Right ventricle myocardium superior (tissue), 1 donor: ENCODE measurements at regions not wholly inside any gene's neighbourhood (a gene's known extent, or its start where the extent isn't known, plus 50 kb on each side); places are given as distances from the start of the nearest gene placed in this dataset.

Experiments
- ATAC-seq: fragments of 200-7000 bp; cut with Tn5 transposase; one replicate; pipeline ENCODE4 v1.9.1; 2020; ENCODE audit warnings: mild to moderate bottlenecking; ENCODE audit not compliant: poor library complexity
- DNase-seq: peaks from one replicate; pipeline ENCODE4 v3.0.0-alpha.2; 2020
- intact Hi-C: fragments of 100-400 bp; cut with DNase I; formaldehyde crosslinking; loops from one replicate; pipeline ENCODE4 v1.11.2; 2022
- donor health status: DM: no; HTN: yes; CAD: no; lungs with severe emphysema.

DNA sequence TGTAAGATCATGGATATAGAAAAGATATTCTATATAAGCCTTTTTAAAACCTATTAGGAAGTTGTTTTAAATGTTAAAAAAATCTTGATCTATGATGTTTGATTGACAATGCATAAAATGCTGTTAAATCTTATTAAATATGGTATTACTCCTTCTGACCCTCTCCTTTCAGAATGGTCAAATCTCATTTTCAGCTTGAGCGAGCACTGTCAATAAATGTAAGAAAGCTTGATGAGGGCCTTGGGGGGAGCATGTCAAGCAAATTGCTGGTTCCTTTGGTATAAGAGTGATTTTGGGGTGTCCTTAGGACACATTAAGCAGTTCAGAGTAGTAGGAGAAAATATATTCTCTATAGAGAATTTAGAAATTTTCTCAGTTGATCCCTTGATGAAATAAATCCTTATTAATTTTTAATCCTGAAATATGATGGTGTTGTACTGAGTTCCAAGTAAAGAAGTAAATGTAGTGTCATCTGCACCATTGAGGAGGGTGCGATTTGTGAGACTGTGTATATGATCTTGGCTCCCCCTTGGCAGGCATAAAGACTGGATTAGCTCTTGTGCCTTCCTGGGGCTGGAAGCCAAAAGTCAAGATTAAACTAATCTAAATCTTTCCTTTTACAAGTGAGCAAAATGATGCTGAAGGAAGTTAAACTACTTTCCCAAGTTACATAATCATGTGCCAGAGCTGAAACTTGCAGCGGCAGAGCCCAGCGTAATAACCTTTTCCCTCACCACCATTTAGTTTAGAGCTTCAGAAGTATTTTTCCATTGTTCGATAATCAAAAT, 82.6 kb upstream of the ANK2 start:
- ATAC-seq (no peak), DNase-seq (no peak)
- intact Hi-C loops, result no loop called here

DNA sequence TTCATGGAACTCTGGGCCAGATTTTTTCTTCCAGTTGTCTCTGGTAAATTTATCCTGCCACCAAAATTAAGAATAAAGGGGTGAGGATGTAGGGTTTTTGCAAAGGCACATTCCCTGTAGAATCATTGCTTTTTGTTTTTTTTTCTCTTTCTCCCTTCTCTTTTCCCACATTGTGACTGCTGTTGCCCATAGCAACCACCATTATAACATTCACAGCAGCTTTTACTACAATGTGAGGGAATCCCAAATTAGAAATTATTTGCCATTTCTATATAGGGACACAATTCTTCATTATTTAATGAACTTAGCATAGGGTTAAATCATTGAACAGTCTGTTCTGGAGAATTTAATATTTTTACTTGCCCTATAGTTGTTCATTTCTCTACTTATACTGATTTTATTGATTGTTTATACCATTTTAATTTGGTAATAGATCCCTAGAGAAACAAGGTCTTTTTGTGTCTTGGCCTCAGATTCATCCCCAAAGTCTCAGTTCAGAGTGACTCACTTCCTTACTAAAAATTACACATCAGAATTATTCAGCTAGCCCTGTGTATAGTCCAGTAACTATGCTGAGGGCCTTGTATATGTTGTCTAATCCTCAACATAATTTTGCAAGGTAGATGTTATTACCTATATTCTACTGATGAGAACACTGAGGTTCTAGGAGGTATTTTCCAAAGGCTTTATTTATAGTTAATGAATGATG, 80.8 kb upstream of the ANK2 start:
- ATAC-seq (no peak), DNase-seq (no peak)
- intact Hi-C loops, result no loop called here

DNA sequence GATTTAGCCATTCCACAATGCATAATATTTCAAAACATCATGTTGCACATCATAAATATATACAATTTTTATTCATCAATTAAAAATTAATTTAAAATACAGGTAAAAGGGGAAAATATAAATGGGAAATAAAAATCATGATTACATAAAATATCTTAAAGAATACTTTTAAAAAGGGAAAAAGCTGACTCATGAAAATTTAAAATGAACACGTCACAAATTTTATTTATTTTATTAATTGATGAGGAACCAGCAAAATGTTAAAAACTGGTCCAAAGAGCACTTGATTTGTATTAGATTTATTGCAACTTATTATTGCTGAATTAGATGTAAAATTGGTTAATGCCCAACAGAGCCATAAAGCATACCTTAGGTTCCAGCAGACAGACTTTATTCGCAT, 78.5 kb upstream of the ANK2 start:
- intact Hi-C loops, result no loop called here
- no peak for ATAC-seq
- no peak for DNase-seq

DNA sequence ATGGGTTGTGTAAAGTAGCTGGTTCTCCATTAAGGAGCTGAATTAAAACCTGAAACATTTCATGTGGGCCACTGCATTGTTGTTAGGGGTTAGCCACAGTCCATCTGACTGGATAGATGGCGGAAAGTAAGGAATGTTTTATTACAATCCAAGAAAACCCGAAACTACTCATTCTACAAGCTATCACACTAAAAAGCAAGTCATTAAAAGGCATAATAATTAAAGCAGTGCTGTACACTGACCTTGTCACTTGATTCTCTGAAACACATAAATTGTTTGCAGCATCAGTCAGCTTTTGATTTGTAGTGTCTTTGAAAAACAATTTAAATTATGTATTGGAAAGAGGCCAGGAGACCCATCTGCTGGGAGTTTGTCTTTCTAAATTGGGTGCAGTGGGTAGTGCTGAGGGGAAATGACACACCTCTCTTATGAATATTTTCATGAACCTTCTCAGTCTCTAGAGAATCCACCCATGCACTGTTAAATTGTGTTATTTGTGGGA, 75.7 kb upstream of the ANK2 start:
- DNase-seq (no peak), ATAC-seq (no peak)
- intact Hi-C loops, result no loop called here

DNA sequence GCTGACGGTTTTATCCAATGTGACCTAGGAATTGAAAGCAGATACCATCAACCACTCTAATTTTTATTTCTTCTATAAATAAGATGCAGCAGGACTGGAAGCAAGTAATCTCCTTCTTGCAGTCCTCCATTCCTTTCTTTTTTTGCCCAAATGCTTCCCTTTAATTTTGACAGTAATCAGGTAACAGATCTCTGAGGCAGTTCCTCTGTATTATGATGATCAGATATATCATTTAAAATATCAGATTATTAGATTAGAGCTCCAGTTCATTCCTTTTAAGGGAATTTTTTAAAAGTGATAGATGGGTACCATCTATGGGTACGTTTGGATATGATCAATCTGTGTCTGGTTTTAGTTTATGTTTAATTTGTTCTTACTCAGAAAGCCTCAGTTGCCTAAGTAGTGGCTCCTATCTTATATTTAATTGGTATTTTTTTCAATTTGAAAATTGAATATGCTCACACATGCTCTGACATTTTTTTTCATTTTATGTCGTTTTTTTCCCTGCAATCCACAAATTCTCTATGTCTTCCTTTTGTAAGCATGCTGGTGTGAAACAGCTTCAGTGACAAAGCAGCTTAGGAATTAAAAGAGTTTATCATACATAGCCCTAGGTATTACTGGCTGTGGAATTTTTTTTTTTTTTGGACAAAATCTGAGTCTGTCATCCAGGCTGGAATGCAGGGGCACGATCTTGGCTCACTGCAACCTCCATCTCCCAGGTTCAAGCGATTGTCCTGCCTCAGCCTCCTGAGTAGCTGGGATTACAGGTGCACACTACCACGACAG, 73.7 kb upstream of the ANK2 start:
- DNase-seq (no peak), ATAC-seq (no peak)
- intact Hi-C loops, result no loop called here

DNA sequence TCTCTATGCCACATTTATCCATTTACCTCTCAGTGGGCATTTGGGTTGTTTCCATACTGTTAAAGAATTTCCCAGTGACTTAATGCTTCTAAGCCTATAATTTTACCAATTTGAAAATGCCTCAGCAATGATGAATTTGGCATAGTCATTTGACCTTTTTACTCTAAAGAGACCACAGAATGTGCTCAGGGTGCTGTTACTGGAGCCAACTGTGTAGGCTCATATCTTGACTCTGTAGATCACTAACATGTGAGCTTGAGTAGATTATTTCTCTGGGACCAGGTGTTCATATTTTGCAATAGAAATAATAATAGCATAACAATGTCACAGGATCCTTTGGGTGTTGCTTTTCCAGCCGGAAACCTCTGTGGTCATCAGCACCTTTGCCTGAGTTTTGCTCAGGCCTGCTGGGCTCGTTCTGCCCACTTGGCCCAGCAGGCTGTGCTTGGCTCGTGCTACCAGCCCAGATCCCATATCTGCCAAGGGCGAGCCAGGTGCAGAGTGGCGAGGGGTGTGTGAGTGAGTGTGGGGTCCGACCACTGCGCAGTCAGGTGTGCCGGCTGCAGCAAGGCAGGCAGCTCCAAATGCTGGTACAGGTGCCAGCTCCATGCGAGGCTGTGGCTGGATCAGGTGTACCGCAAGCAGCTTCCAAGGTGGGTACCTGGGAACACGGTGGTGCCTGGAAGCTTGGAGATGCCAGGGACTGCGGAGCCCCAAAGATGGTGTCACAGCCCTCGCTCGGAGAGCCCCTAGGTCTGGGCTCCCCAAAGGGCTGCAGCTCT, 70.6 kb upstream of the ANK2 start:
- intact Hi-C loops, result no loop called here
- no peak for ATAC-seq

DNA sequence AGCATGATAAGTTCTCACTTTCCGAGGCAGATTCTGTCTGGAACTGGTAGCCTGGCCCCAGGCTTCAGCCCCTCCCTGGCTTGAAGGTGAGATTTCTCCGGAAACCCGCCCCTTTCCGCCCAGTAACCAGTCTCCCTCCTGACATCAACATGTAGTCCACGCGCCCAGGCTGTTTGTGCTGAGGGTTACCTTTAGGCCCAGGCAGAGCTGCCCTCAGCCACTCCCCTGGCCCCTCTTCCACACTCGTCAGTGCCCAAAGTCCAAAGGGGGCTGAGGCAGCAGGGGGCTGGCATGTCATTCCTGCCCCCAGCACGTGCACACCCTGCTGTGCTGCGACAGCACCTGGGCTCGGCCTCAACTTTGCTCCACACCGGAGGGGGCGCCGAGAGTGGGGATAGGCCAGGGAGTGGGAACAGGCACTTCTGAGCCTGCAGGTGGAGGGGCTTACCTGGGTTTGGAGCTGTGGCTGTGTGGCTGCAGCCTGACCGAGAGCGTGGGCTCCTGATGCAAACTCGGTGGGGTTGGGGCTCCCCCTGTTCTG, 69.5 kb upstream of the ANK2 start:
- no peak for ATAC-seq
- intact Hi-C loops, result no loop called here
- DNase-seq, result no peak

More for the DNA sequence above, 70.6 kb upstream of the ANK2 start:
- no peak for DNase-seq

DNA sequence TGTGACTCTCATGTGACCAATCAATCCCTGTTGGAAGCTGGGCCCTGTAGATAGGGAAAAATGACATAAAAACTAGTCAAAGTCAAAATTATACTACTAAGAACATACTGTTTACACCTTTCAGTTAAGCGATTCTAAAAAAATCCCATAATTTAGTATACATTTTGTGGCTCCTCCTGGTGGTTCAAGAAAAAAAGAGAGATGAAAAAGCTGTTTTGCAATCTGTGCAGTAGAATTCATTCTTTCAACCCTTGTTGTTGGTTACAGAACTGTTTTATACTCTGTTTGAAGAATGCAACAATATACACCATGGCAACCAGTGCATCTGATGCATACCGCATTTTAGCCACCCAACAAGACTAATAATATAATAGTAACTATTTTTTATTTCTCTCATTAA, 66.8 kb upstream of the ANK2 start:
- DNase-seq (no peak), ATAC-seq (no peak)
- intact Hi-C loops, result no loop called here

DNA sequence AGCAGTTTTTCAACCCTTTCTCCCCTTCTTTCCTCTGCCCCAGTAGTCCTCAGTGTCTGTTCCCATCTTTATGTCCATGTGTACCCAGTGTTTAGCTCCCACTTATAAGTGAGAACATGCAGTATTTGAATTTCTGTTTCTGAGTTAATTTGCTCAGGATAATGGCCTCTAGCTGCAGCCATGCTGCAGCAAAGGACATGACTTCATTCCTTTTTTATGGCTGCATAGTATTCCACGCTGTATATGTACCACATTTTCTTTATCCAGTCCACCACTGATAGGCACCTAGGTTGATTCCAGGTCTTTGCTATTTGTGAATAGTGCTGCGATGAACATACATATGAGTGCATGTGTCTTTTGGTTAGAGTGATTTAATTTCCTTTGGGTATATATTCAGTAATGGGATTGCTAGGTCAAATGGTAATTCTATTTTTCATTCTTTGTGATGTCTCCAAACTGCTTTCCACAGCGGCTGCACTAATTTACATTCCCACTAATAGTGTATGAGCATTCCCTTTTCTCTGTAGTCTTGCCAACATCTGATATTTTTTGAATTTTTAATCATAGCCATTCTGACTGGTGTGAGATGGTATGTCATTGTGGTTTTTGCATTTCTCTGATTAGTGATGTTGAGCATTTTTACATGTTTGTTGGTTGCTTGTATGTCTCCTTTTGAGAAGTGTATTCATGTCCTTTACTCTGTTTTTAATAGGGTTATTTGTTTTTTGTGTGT, 54.6 kb upstream of the ANK2 start:
- intact Hi-C loops, result no loop called here
- DNase-seq (no peak), ATAC-seq (no peak)
